Smooth muscle cell (in vitro differentiated cells): ENCODE measurements at regions not wholly inside any gene's neighbourhood (a gene's known extent, or its start where the extent isn't known, plus 50 kb on each side); places are given as distances from the start of the nearest gene placed in this dataset.
"Not testable (repeated sequence)": the region's sequence is repeated elsewhere in the genome, so short reads cannot be mapped to it uniquely, and the experiment has no call there.

Experiments used
- DNase-seq: peaks from one replicate; lab custom pipeline; 2025; ENCODE audit not compliant: unreplicated experiment; lab: John Stamatoyannopoulos, UW
- H2AFZ ChIP-seq: fragments of 200-600 bp; sonication (generic); 2 replicates; pipeline ENCODE4 v1.6.0; 2016; ENCODE audit warnings: antibody characterized with exemption, low read depth, mild to moderate bottlenecking
- H3F3A ChIP-seq: fragments of 200-600 bp; sonication (generic); 2 replicates; pipeline ENCODE4 v1.6.0; 2017; ENCODE audit warnings: antibody characterized with exemption, low read depth
- H3K27ac ChIP-seq: fragments of 200-600 bp; sonication (generic); 2 replicates; pipeline ENCODE4 v1.5.1; 2016; ENCODE audit warnings: low read depth, mild to moderate bottlenecking
- H3K27me3 ChIP-seq: fragments of 200-600 bp; sonication (generic); 2 replicates; pipeline ENCODE4 v1.6.1; 2016; ENCODE audit warnings: low read depth, mild to moderate bottlenecking
- H3K36me3 ChIP-seq: fragments of 200-600 bp; sonication (generic); 2 replicates; pipeline ENCODE4 v1.5.1; 2016; ENCODE audit warnings: low read depth
- H3K4me1 ChIP-seq: fragments of 200-600 bp; sonication (generic); 2 replicates; pipeline ENCODE4 v1.5.1; 2016; ENCODE audit warnings: low read depth
- H3K4me2 ChIP-seq: fragments of 200-600 bp; sonication (generic); 2 replicates; pipeline ENCODE4 v1.6.0; 2016; ENCODE audit warnings: mild to moderate bottlenecking
- H3K4me3 ChIP-seq: fragments of 200-600 bp; sonication (generic); 2 replicates; pipeline ENCODE4 v1.5.1; 2016; ENCODE audit warnings: mild to moderate bottlenecking
- H3K79me2 ChIP-seq: fragments of 200-600 bp; sonication (generic); 2 replicates; pipeline ENCODE4 v1.6.0; 2016; ENCODE audit warnings: low read depth, mild to moderate bottlenecking
- H3K9ac ChIP-seq: fragments of 200-600 bp; sonication (generic); 2 replicates; pipeline ENCODE4 v1.6.0; 2016; ENCODE audit warnings: low read depth
- H3K9me3 ChIP-seq: fragments of 200-600 bp; sonication (generic); replicated peaks from 2 replicates; pipeline ENCODE4 v1.5.1; 2016; ENCODE audit warnings: low read depth
- H4K20me1 ChIP-seq: fragments of 200-600 bp; sonication (generic); 2 replicates; pipeline ENCODE4 v1.6.0; 2016; ENCODE audit warnings: low read depth
- CTCF ChIP-seq: fragments of 200-600 bp; sonication (generic); IDR thresholded peaks from 2 replicates; pipeline ENCODE4 v1.5.1; 2017; ENCODE audit warnings: borderline replicate concordance, mild to moderate bottlenecking, antibody characterized with exemption; ENCODE audit not compliant: insufficient read depth, poor library complexity, severe bottlenecking
- WGBS: methylation state at CpG from one replicate; pipeline ENCODE4 v1.1.7; 2016; ENCODE audit warnings: low lambda C conversion rate; 5-methylcytosine and 5-hydroxymethylcytosine counted together

DNA sequence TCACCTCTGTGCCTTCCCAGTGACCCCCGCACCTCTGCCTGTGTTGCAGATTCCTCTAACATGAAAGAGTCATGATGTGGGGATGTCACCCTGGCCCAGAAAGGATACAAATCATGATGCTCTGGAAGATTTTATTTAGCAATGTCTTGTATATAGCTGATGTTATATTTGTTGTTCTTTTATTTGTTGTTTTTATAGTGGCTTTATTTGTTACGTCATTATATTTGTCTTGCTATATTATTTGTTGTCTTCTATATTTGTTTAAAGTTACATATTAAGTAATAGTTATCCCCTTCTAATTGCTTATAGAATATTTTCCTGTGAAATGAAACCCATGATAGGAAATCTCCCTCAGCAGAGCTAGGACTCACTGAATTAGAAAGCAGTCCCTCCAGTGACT lies 1149.2 kb downstream of the UQCRFS1 start:
- Histone ChIP-seq H2AFZ (no peak overlapping the region), H3K36me3 (no peaks in the 10 kb centered on the region), H3K27me3 (no peaks in the 10 kb centered on the region), H3K27ac (no peak overlapping the region), H4K20me1 (no peaks in the 10 kb centered on the region), H3K4me1 (peaks cover 8% of the 10 kb centered on the region), H3F3A (no peaks in the 10 kb centered on the region), H3K4me3 (no peak overlapping the region), H3K79me2 (no peaks in the 10 kb centered on the region), H3K9me3 (no peaks in the 10 kb centered on the region), H3K4me2 (no peak overlapping the region), H3K9ac (no peak overlapping the region)
- TF ChIP-seq CTCF, result no peak
- WGBS, result 93% methylated on average over 2 of the region's 2 CpGs
- DNase-seq, result no peak

DNA sequence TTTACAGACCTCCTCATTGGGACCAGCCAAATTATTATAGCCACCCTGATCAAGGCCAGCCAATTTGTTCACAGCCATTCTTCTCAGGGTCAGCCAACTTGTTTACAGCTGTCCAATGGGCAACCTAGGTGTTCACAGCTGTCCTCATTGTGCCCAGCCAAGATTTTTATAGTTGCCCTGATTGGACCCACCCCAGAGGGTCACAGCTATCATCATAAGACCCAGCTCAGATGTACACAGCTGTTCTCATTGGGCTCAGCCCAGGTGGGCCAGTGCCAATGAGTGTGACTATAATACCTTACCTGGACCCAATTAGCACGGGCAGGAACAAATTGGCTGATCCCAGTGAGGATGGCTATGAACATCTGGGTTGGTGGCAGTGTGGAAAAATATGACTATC lies 1151.8 kb downstream of the UQCRFS1 start:
- no peaks in the 10 kb centered on the region for H3F3A ChIP-seq
- no peak overlapping the region for H3K4me2 ChIP-seq
- 78% methylated on average over 1 of the region's 1 CpG for WGBS
- no peaks in the 10 kb centered on the region for H3K27me3 ChIP-seq
- H3K9me3 ChIP-seq, result no peaks in the 10 kb centered on the region
- DNase-seq, result no peak
- H3K79me2 ChIP-seq, result no peaks in the 10 kb centered on the region
- H2AFZ ChIP-seq, result no peak overlapping the region
- no peak overlapping the region for H3K9ac ChIP-seq
- no peaks in the 10 kb centered on the region for H3K36me3 ChIP-seq
- no peak overlapping the region for H3K4me3 ChIP-seq
- H3K27ac ChIP-seq, result no peak overlapping the region
- no peaks in the 10 kb centered on the region for H4K20me1 ChIP-seq
- H3K4me1 ChIP-seq, result peaks cover 8% of the 10 kb centered on the region
- TF ChIP-seq CTCF, result no peak

DNA sequence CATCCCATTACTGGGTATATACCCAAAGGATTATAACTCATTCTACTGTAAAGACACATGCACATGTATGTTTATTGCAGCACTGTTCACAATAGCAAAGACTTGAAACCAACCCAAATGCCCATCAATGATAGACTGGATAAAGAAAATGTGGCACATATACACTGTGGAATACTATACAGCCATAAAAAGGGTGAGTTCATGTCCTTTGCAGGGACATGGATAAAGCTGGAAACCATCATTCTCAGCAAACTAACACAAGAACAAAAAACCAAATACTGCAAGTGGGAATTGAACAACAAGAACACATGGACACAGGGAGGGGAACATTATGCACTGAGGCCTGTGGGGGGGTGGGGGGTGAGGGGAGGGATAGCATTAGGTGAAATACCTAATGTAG lies 1155.9 kb downstream of the UQCRFS1 start:
- H3K27me3 ChIP-seq, H3F3A ChIP-seq, H4K20me1 ChIP-seq, H3K36me3 ChIP-seq, H3K79me2 ChIP-seq, H3K9ac ChIP-seq, H3K4me3 ChIP-seq, H3K9me3 ChIP-seq, H3K4me2 ChIP-seq, DNase-seq, H3K4me1 ChIP-seq, H3K27ac ChIP-seq, H2AFZ ChIP-seq: not testable (repeated sequence)

DNA sequence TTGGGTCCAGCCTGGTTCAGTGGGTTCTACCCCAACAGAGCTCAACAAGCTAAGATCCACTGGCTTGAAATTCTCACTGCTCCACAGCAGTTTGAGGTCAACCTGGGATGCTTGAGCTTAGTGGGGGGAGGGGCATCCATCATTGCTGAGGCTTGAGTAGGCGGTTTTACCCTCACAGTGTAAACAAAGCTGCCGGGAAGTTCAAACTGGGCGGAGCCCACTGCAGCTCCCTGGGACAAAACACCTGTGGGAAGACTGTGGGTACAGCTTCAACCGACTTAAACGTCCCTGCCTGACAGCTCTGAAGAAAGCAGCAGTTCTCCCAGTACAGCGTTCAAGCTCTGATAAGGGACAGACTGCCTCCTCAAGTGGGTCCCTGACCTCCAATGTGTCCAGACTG lies 1161.9 kb downstream of the UQCRFS1 start:
- Histone ChIP-seq H3K36me3 (no peaks in the 10 kb centered on the region), H2AFZ (no peak overlapping the region), H3K4me2 (no peak overlapping the region), H3K9ac (no peak overlapping the region), H3K4me1 (no peaks in the 10 kb centered on the region), H4K20me1 (no peaks in the 10 kb centered on the region), H3K27me3 (no peaks in the 10 kb centered on the region), H3K9me3 (no peaks in the 10 kb centered on the region), H3K27ac (no peak overlapping the region), H3K4me3 (no peak overlapping the region), H3F3A (no peaks in the 10 kb centered on the region), H3K79me2 (no peaks in the 10 kb centered on the region)
- no peak for TF ChIP-seq CTCF
- WGBS, result 66% methylated on average over 6 of the region's 6 CpGs
- no peak for DNase-seq
